ENCODE measurements at regions not wholly inside any gene's neighbourhood (a gene's known extent, or its start where the extent isn't known, plus 50 kb on each side); places are given as distances from the start of the nearest gene placed in this dataset.

DNA sequence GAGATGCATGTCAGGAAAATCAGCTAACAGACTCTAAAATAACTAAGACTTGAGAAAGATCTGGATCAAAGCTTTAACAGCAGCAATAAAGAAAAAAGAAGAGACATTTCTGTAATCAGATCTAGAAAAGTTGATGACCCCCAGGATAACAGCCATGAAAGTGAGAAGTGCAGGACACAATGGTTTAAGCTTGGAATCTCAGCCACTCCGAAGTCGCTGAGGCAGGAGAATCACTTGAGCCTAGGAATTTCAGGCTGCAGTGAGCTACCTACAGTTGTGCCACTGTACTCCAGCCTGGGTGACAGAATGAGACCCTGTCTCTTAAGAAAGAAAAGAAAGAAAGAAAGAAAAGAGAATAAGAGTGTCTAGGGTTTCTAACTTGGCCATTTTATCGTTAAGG, 544.1 kb downstream of the CD83 start:
- Histone ChIP-seq H3K27ac (no peak overlapping the region), H3K4me1 (no peaks in the 10 kb centered on the region), H3K36me3 (no peaks in the 10 kb centered on the region), H3K27me3 (no peaks in the 10 kb centered on the region), H3K9me3 (no peaks in the 10 kb centered on the region), H3K4me3 (no peak overlapping the region)
- intact Hi-C loops (cut with DNase I) = no loop called here
- TF ChIP-seq, protein P1, sequence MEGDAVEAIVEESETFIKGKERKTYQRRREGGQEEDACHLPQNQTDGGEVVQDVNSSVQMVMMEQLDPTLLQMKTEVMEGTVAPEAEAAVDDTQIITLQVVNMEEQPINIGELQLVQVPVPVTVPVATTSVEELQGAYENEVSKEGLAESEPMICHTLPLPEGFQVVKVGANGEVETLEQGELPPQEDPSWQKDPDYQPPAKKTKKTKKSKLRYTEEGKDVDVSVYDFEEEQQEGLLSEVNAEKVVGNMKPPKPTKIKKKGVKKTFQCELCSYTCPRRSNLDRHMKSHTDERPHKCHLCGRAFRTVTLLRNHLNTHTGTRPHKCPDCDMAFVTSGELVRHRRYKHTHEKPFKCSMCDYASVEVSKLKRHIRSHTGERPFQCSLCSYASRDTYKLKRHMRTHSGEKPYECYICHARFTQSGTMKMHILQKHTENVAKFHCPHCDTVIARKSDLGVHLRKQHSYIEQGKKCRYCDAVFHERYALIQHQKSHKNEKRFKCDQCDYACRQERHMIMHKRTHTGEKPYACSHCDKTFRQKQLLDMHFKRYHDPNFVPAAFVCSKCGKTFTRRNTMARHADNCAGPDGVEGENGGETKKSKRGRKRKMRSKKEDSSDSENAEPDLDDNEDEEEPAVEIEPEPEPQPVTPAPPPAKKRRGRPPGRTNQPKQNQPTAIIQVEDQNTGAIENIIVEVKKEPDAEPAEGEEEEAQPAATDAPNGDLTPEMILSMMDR (IDR thresholded peaks at IDR 0.05) = no peak
- no peak for TF ChIP-seq POLR2A (IDR thresholded peaks at IDR 0.05)
- TF ChIP-seq POLR2AphosphoS5 (IDR thresholded peaks at IDR 0.05; ENCODE audit: insufficient read depth in 1 of 2, low read depth in 1 of 2) = no peak
- DNase-seq (ENCODE audit: extremely low spot score in 2 of 2) = no peak

DNA sequence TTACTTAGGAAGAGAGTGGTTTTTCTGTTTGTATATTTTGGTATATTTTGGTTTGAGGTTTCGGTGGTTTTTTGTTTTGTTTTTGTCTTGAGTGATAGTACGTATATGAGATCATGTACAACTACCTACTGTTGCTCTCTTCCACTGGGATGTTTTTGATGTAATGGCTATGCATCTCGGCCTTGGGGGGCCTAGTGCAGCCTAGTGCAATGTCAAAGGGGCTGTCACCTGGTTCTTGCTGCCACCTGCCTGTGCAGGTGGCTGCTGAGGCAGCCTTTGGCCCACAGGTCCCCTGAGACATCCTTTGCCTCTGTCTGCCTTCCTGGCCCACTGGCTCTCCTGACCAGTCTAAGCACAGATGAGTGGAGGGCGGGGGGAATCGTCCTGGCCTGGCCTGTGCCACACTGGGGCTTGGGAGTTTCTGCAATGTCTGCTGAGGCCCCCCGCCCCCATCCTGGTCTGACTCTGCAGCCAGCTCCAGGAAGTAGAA, 546.6 kb downstream of the CD83 start:
- DNase-seq (ENCODE audit: extremely low spot score in 2 of 2) = no peak
- Histone ChIP-seq H3K9me3 (no peaks in the 10 kb centered on the region), H3K27ac (no peak overlapping the region), H3K27me3 (no peaks in the 10 kb centered on the region), H3K4me1 (no peaks in the 10 kb centered on the region), H3K4me3 (no peak overlapping the region), H3K36me3 (no peaks in the 10 kb centered on the region)
- no peak for TF ChIP-seq POLR2A (IDR thresholded peaks at IDR 0.05)
- TF ChIP-seq POLR2AphosphoS5 (IDR thresholded peaks at IDR 0.05; ENCODE audit: insufficient read depth in 1 of 2, low read depth in 1 of 2) = no peak
- TF ChIP-seq, protein P1 (IDR thresholded peaks at IDR 0.05) = no peak
- intact Hi-C loops (cut with DNase I) = no loop called here

DNA sequence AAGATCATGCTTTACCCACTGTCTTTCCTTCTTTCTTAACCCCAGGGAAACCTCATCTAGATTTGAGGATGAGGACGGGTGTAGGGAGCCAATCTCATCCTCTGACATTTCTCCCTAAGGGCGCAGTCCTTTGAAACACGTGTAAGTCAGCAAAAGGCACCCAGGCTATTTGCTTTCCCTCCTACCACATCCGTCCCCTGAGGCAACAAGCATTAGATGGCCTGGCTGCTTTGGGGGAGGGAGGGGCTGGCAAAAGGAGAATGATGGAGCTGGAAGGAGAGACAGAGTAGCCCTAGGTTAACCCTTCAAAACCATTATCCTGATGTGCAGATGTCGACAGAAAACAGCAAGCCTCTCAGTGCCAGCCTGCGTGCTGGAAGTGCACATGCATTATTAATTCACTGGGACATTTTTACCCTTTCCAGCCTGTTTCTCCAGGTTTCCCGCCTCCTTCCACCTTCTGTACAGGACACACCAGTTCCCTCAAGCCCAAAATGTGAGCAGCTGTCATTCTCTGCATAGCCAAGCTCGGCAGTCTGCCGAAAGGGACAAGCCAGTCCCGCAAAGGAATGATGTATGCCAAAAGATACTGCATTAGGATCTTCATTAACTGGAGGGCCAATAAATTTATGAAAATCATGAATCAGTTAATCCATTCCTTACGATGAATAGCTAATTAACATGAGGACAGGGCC, 547.2 kb downstream of the CD83 start:
- Histone ChIP-seq H3K36me3 (no peaks in the 10 kb centered on the region), H3K27me3 (no peaks in the 10 kb centered on the region), H3K9me3 (no peaks in the 10 kb centered on the region), H3K4me3 (no peak overlapping the region), H3K4me1 (no peaks in the 10 kb centered on the region), H3K27ac (no peak overlapping the region)
- intact Hi-C loops (cut with DNase I) = no loop called here
- TF ChIP-seq, protein P1 (IDR thresholded peaks at IDR 0.05) = no peak
- TF ChIP-seq POLR2AphosphoS5 (IDR thresholded peaks at IDR 0.05; ENCODE audit: insufficient read depth in 1 of 2, low read depth in 1 of 2) = no peak
- no peak for TF ChIP-seq POLR2A (IDR thresholded peaks at IDR 0.05)
- no peak for DNase-seq (ENCODE audit: extremely low spot score in 2 of 2)

DNA sequence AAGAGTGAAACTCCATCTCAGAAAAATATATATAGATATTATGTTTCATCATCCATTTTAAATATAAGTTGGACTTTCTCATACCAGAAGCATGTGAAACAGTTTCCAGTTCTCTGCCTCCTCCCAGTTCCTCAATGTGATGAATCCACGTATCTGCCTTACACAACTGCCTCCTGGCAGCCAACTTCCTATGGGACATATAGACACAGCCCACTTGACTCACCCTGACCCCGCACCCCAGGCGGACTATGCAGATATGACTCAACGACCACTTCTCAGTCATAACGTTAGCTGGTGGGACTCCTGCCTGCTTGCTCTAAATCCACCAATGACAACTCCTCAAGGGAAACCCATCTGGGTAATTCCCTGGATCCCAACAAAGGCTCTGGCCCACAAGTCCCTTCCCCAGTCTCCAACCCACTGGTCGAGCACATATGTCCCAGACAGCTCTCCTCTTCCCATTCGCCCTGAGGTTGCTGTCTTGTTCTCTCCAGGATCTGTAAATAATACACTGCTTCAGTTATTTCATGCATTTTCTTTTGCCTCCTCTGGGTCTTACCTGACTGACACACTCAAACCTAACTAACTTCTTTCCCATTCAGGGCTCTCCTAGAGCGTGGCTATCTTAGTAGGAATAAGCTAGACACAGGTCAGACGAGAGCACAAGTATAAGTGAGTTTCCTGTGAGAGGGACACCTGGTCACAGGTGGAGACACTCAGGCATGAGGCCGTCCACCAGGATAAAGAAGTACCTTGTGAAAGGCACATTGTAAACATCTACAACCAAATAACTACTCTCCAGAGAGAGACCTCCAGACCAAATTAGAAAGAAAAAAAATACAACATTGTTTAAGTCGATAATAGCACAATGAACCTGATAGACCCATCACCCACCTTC, 548.5 kb downstream of the CD83 start:
- intact Hi-C loops (cut with DNase I) = no loop called here
- TF ChIP-seq POLR2A (IDR thresholded peaks at IDR 0.05) = no peak
- no peak for TF ChIP-seq POLR2AphosphoS5 (IDR thresholded peaks at IDR 0.05; ENCODE audit: insufficient read depth in 1 of 2, low read depth in 1 of 2)
- TF ChIP-seq, protein P1 (IDR thresholded peaks at IDR 0.05) = no peak
- no peak for DNase-seq (ENCODE audit: extremely low spot score in 2 of 2)

More for the DNA sequence above, 548.5 kb downstream of the CD83 start:
- H3K27me3 ChIP-seq = no peaks in the 10 kb centered on the region
- no peaks in the 10 kb centered on the region for H3K36me3 ChIP-seq
- no peaks in the 10 kb centered on the region for H3K4me1 ChIP-seq
- H3K9me3 ChIP-seq = no peaks in the 10 kb centered on the region
- no peak overlapping the region for H3K4me3 ChIP-seq
- H3K27ac ChIP-seq = no peak overlapping the region
